HEK293T (cell line): ENCODE measurements at regions not wholly inside any gene's neighbourhood (a gene's known extent, or its start where the extent isn't known, plus 50 kb on each side); places are given as distances from the start of the nearest gene placed in this dataset.

Experiments used
- ARNT ChIP-seq: fragments of 450-650 bp; IDR thresholded peaks from 2 replicates; pipeline ENCODE4 v1.6.1; 2017; ENCODE audit warnings: mild to moderate bottlenecking
- BHLHE40 ChIP-seq: fragments of 450-650 bp; IDR thresholded peaks from 2 replicates; pipeline ENCODE4 v1.6.1; 2016; ENCODE audit warnings: mild to moderate bottlenecking, moderate library complexity, borderline replicate concordance
- CTBP1 ChIP-seq: fragments of 450-650 bp; IDR thresholded peaks from 2 replicates; pipeline ENCODE4 v1.6.1; 2016; ENCODE audit warnings: borderline replicate concordance
- FOXM1 ChIP-seq: fragments of 450-650 bp; IDR thresholded peaks from 2 replicates; pipeline ENCODE4 v1.6.1; 2017; ENCODE audit warnings: mild to moderate bottlenecking, borderline replicate concordance
- NFRKB ChIP-seq: fragments of 450-650 bp; IDR thresholded peaks from 2 replicates; pipeline ENCODE4 v1.6.1; 2016; ENCODE audit warnings: mild to moderate bottlenecking, moderate library complexity
- SP1 ChIP-seq: fragments of 450-650 bp; IDR thresholded peaks from 2 replicates; pipeline ENCODE4 v1.6.1; 2017
- SUZ12 ChIP-seq: fragments of 450-650 bp; IDR thresholded peaks from 2 replicates; pipeline ENCODE4 v1.6.1; 2016; ENCODE audit warnings: mild to moderate bottlenecking

DNA sequence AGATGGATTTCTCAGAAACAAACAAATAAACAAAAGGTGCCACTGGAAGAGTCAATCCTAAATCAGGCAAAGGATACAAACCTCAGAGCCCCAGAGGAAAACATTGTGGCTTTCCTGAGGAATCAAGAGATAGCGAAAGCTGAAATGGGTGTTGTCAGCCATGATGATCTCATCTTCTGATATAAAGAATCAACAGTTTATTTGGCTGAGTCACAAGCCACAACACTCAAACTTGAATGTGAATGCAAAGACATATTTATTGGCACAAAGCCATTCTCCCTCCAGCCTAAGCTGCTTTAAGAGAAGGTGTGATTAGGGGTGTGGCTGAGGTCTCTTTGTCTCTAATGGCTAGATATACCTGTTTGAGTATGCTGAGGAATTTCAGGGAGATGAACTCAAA, 73.3 kb upstream of the NREP start:
- no peak for TF ChIP-seq FOXM1
- TF ChIP-seq SP1, result no peak
- no peak for TF ChIP-seq CTBP1
- no peak for TF ChIP-seq ARNT
- TF ChIP-seq NFRKB, result no peak
- TF ChIP-seq BHLHE40, result no peak
- no peak for TF ChIP-seq SUZ12
